GM23248 (cell line): ENCODE measurements at regions not wholly inside any gene's neighbourhood (a gene's known extent, or its start where the extent isn't known, plus 50 kb on each side); places are given as distances from the start of the nearest gene placed in this dataset.

Experiments
- DNase-seq: peaks from one replicate; pipeline ENCODE4 v3.0.0-alpha.2; 2015
- H2AFZ ChIP-seq: fragments of 200-600 bp; sonication (generic); 2 replicates; pipeline ENCODE4 v1.6.1; 2016; ENCODE audit warnings: antibody characterized with exemption
- H3F3A ChIP-seq: fragments of 200-600 bp; sonication (generic); 2 replicates; pipeline ENCODE4 v1.6.1; 2016; ENCODE audit warnings: mild to moderate bottlenecking, antibody characterized with exemption, mixed run types; ENCODE audit not compliant: insufficient read depth
- H3K27ac ChIP-seq: fragments of 200-600 bp; sonication (generic); 2 replicates; pipeline ENCODE4 v1.5.1; 2016; ENCODE audit warnings: mild to moderate bottlenecking
- H3K27me3 ChIP-seq: fragments of 200-600 bp; sonication (generic); replicated peaks from 2 replicates; pipeline ENCODE4 v1.6.1; 2016; ENCODE audit warnings: mild to moderate bottlenecking; ENCODE audit not compliant: insufficient read depth
- H3K36me3 ChIP-seq: fragments of 200-600 bp; sonication (generic); 2 replicates; pipeline ENCODE4 v1.6.1; 2016; ENCODE audit warnings: low read depth, mild to moderate bottlenecking
- H3K4me1 ChIP-seq: fragments of 200-600 bp; sonication (generic); 2 replicates; pipeline ENCODE4 v1.6.1; 2016; ENCODE audit warnings: mild to moderate bottlenecking; ENCODE audit not compliant: insufficient read depth
- H3K4me2 ChIP-seq: fragments of 200-600 bp; sonication (generic); one replicate; pipeline ENCODE4 v1.6.1; 2016; ENCODE audit warnings: mild to moderate bottlenecking; ENCODE audit not compliant: unreplicated experiment
- H3K4me3 ChIP-seq: fragments of 200-600 bp; sonication (generic); 2 replicates; pipeline ENCODE4 v1.5.1; 2016; ENCODE audit warnings: mild to moderate bottlenecking
- H3K79me2 ChIP-seq: fragments of 200-600 bp; sonication (generic); 2 replicates; pipeline ENCODE4 v1.6.1; 2016; ENCODE audit warnings: mild to moderate bottlenecking; ENCODE audit not compliant: insufficient read depth
- H3K9ac ChIP-seq: fragments of 200-600 bp; sonication (generic); 2 replicates; pipeline ENCODE4 v1.6.1; 2016; ENCODE audit warnings: mild to moderate bottlenecking
- H3K9me2 ChIP-seq: fragments of 200-600 bp; sonication (generic); 2 replicates; pipeline ENCODE4 v1.6.1; 2016; ENCODE audit warnings: mixed run types, mild to moderate bottlenecking, moderate library complexity; ENCODE audit not compliant: insufficient read depth
- H3K9me3 ChIP-seq: fragments of 200-600 bp; sonication (generic); one replicate; pipeline ENCODE4 v1.6.1; 2017; ENCODE audit warnings: low read depth
- H4K20me1 ChIP-seq: fragments of 200-600 bp; sonication (generic); 2 replicates; pipeline ENCODE4 v1.6.0; 2016; ENCODE audit not compliant: insufficient read depth
- EZH2 ChIP-seq: fragments of 200-600 bp; sonication (generic); IDR thresholded peaks from 2 replicates; pipeline ENCODE4 v1.6.1; 2018; ENCODE audit warnings: antibody characterized with exemption, mild to moderate bottlenecking; ENCODE audit not compliant: insufficient read depth, poor library complexity, severe bottlenecking
- EZH2phosphoT487 ChIP-seq: fragments of 200-600 bp; sonication (generic); IDR thresholded peaks from 2 replicates; pipeline ENCODE4 v1.6.1; 2018; ENCODE audit warnings: antibody characterized with exemption, moderate library complexity, mild to moderate bottlenecking, low read depth; ENCODE audit not compliant: insufficient read depth
- WGBS, 2 experiments: methylation state at CpG; one replicate each; pipeline ENCODE4 v1.1.6; 2015 to 2017; ENCODE audit warnings: low lambda C conversion rate in 2 of 2, low coverage in 1 of 2; ENCODE audit errors: missing lambda C conversion rate in 2 of 2; 5-methylcytosine and 5-hydroxymethylcytosine counted together
- in situ Hi-C: fragments of 300-500 bp; cut with MboI; formaldehyde crosslinking; loops from 2 replicates; pipeline ENCODE4 v1.15.0; 2020

DNA sequence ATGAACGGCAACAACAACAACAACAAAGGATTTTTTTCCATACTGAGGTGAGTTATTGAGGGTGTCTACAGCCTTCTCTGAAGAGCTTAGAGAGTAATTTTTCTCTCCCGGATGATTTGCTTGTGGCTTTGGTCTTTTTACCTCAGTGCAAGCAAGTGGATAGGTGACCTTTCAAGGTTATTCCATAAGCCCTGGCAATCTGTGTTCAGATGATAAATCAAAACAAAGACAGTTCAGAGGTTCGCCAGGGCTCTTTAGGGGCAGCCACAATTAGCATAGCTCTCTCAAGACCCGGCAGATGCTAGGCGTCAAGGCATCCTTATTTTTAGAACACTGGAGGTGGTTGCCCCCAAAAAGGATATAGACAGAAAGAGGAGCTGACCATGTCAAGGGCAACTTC lies 417.9 kb upstream of the C9orf72 start:
- in situ Hi-C loops: no loop called here

GRCh38 chr9:28001096-28001495 lies 427.8 kb upstream of the C9orf72 start:
- no peak for DNase-seq
- H3K4me1 ChIP-seq: no peaks in the 10 kb centered on the region
- no peaks in the 10 kb centered on the region for H4K20me1 ChIP-seq
- H3K9ac ChIP-seq: no peak overlapping the region
- TF ChIP-seq EZH2phosphoT487 (no peak), EZH2 (no peak)
- H3K27ac ChIP-seq: no peak overlapping the region
- no peaks in the 10 kb centered on the region for H3K36me3 ChIP-seq
- H3K4me3 ChIP-seq: no peak overlapping the region
- no peak overlapping the region for H2AFZ ChIP-seq
- H3K27me3 ChIP-seq: no peaks in the 10 kb centered on the region
- H3K9me3 ChIP-seq: no peaks in the 10 kb centered on the region
- in situ Hi-C loops: no loop called here
- no peaks in the 10 kb centered on the region for H3F3A ChIP-seq
- WGBS, 2 experiments: 35 to 40% methylated on average over 1 of the region's 1 CpG
- H3K9me2 ChIP-seq: no peaks in the 10 kb centered on the region
- H3K79me2 ChIP-seq: no peaks in the 10 kb centered on the region
- H3K4me2 ChIP-seq: no peak overlapping the region

More for the DNA sequence above, 417.9 kb upstream of the C9orf72 start:
- Histone ChIP-seq H2AFZ (no peak overlapping the region), H3K4me1 (no peaks in the 10 kb centered on the region), H3K9ac (no peak overlapping the region), H3K36me3 (no peaks in the 10 kb centered on the region), H3K4me3 (no peak overlapping the region), H3F3A (no peaks in the 10 kb centered on the region), H3K79me2 (no peaks in the 10 kb centered on the region), H3K4me2 (no peak overlapping the region), H3K9me2 (peaks cover 4% of the 10 kb centered on the region; the same call in 1 of the 2 replicates), H4K20me1 (no peaks in the 10 kb centered on the region), H3K9me3 (no peaks in the 10 kb centered on the region), H3K27me3 (no peaks in the 10 kb centered on the region), H3K27ac (no peak overlapping the region)
- TF ChIP-seq EZH2 (no peak), EZH2phosphoT487 (no peak)
- 23 to 26% methylated on average over 5 of the region's 5 CpGs for WGBS, 2 experiments
- DNase-seq: no peak

DNA sequence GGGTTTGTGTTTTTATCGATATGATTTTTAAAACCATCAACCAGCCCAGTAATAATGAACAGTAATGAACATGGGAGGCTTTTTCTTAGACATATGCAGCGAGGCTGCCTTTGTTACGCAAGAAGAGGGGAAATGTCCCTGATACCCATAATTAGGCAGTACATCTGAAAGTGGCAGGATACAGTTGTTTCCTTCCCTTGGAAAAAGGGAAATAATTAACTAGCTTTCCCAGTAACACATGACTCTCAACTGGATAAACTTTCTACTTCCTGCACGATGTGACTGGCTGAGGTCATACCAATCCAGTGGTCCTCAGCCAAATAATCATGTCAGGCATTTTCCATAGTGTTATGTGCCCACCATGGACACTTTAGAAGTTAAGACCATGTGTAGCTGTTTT lies 431.6 kb upstream of the C9orf72 start:
- WGBS, 2 experiments: 54 to 58% methylated on average over 4 of the region's 4 CpGs
- TF ChIP-seq EZH2 (no peak), EZH2phosphoT487 (no peak)
- no peaks in the 10 kb centered on the region for H3K9me2 ChIP-seq
- H3K27ac ChIP-seq: no peak overlapping the region
- in situ Hi-C loops: no loop called here
- H3K36me3 ChIP-seq: no peaks in the 10 kb centered on the region
- H3F3A ChIP-seq: no peaks in the 10 kb centered on the region
- H3K9me3 ChIP-seq: no peaks in the 10 kb centered on the region
- no peaks in the 10 kb centered on the region for H4K20me1 ChIP-seq
- H3K4me3 ChIP-seq: no peak overlapping the region
- no peak for DNase-seq
- H3K27me3 ChIP-seq: no peaks in the 10 kb centered on the region
- no peaks in the 10 kb centered on the region for H3K79me2 ChIP-seq
- H3K9ac ChIP-seq: no peak overlapping the region
- H3K4me1 ChIP-seq: no peaks in the 10 kb centered on the region
- H2AFZ ChIP-seq: no peak overlapping the region
- no peak overlapping the region for H3K4me2 ChIP-seq

- Histone ChIP-seq H3K4me3 (no peak overlapping the region), H3K27ac (no peak overlapping the region), H3K4me2 (no peak overlapping the region), H3K4me1 (no peaks in the 10 kb centered on the region), H3K9me2 (no peaks in the 10 kb centered on the region), H3K36me3 (no peaks in the 10 kb centered on the region), H3K27me3 (no peaks in the 10 kb centered on the region), H3K79me2 (no peaks in the 10 kb centered on the region), H2AFZ (no peak overlapping the region), H3K9ac (no peak overlapping the region), H4K20me1 (no peaks in the 10 kb centered on the region), H3F3A (no peaks in the 10 kb centered on the region), H3K9me3 (no peaks in the 10 kb centered on the region)
- WGBS, 2 experiments: 41 to 44% methylated on average over 1 of the region's 1 CpG
- in situ Hi-C loops: no loop called here
- no peak for DNase-seq
- TF ChIP-seq EZH2 (no peak), EZH2phosphoT487 (no peak)
Measured at GRCh38 chr9:28005779-28006178, 432.5 kb upstream of the C9orf72 start.
